SK-N-SH (cell line): ENCODE measurements at regions not wholly inside any gene's neighbourhood (a gene's known extent, or its start where the extent isn't known, plus 50 kb on each side); places are given as distances from the start of the nearest gene placed in this dataset.

ENCODE experiments used
- CTCF ChIP-seq: fragments of 200-600 bp; sonication (generic); IDR thresholded peaks from 2 replicates; pipeline ENCODE4 v1.6.1; 2017; ENCODE audit warnings: antibody characterized with exemption, mild to moderate bottlenecking, moderate library complexity
- POLR2AphosphoS5 ChIP-seq: IDR thresholded peaks from 2 replicates; pipeline ENCODE4 v1.6.1; 2012; ENCODE audit warnings: low read depth, low read length
- REST ChIP-seq: IDR thresholded peaks from 2 replicates; pipeline ENCODE4 v1.6.1; 2012; ENCODE audit warnings: mild to moderate bottlenecking, low read depth, low read length, moderate library complexity

DNA sequence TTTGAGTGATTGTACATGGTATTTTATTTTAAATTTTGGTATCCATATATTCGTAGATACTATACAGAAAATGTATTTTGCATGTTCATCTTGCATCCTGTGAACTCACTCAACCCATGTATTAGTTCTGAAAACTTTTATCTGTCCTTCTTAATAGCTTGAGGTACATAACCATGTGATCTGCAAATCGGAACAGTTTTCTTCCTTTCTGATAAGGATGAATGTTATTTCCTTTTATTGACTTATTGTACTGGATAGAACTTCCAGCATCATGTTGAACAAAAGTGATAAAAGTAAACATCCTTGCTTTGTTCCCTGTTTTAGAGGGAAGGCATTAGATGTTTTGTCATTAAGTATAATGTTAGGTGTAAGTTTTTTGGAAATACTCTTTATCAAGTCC, 554.7 kb downstream of the GALR1 start:
- TF ChIP-seq REST (no peak), CTCF (no peak), POLR2AphosphoS5 (no peak)
